Glomerular endothelial cell (primary cell): ENCODE measurements at regions not wholly inside any gene's neighbourhood (a gene's known extent, or its start where the extent isn't known, plus 50 kb on each side); places are given as distances from the start of the nearest gene placed in this dataset.
"Not testable (repeated sequence)": the region's sequence is repeated elsewhere in the genome, so short reads cannot be mapped to it uniquely, and the experiment has no call there.

Source experiments
- DNase-seq: peaks from one replicate; pipeline ENCODE4 v3.0.0-alpha.2; 2011; ENCODE audit warnings: low read depth, low spot score; ENCODE audit errors: extremely low read depth

DNA sequence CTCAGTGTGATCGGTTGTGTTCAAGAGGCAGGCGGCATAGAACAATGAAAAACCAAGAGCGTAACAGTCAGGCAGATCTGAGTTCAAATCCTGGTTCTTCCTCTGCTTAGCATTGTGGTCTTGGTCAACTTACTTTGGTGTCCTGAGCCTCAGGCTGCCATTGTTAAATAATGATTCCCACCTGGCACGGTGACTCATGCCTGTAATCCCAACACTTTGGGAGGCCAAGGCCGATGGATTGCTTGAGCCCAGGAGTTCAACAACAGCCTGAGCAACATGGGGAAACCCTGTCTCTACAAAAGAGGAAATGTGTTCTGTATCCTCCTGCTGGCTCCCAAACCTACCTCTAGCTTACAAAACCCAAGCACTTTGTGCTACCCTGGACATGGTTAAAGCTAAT is 129.0 kb upstream of the STX18 start:
- DNase-seq, result no peak

DNA sequence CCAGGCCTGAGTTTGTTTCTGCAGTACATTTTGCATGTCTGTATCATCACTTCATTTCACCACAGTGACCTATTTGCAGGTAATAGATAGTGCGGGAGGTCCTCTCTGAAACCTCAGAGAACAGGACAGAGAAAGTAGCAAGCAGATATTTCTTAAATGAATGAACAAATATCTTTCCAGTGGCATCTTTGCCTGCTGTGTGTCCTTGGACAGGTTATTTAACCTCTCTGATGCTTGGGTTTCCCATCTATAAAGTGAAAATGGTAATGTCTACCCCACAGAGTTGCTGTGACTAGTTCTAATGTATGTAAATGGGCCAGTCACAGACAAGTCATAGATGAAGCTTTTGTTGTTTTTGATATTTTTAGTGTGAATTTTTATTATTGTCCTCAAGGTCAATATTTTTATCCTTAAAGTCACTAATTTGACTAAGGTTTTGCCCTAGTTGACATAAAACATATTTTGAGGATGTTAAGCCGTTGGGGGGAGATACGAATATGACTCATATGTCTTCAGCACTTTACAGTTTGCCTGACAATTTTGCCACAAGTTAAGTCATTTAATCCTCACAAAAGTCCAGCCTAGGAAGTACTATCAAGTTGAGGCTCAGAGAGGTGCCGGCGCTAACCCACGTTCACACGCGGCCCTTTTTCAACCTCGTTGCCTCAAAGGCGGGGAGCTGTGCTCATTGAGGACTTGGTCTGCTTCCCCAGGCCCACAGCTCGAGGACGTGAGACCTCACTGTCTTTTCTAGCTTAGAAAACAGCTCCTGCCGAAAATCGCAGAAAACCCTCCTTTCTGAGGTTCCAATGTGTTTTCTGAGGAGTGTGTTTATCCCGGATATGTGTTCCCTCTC is 126.7 kb upstream of the STX18 start:
- no peak for DNase-seq

DNA sequence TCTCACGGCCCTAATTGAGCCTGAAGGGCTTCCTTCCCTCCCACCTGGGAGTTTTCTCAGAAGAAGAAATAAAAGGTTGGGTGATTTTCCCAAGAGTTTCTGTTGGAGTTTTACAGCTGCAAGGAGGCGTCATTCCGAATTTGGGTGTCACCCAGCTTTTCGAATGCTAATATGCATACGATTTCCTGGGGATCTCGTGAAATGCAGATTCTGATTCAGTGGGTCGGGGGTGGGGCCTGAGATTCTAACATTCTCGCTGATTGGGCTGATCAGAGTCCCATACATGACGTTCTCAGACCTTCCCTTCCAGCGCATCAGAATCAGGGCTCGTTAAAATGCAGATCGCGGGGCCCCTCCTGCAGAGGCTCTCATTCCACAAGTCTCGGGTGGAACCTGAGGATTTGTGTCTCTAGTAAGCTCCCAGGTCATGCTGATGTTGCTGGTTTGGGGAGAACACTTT is 125.8 kb upstream of the STX18 start:
- no peak for DNase-seq

DNA sequence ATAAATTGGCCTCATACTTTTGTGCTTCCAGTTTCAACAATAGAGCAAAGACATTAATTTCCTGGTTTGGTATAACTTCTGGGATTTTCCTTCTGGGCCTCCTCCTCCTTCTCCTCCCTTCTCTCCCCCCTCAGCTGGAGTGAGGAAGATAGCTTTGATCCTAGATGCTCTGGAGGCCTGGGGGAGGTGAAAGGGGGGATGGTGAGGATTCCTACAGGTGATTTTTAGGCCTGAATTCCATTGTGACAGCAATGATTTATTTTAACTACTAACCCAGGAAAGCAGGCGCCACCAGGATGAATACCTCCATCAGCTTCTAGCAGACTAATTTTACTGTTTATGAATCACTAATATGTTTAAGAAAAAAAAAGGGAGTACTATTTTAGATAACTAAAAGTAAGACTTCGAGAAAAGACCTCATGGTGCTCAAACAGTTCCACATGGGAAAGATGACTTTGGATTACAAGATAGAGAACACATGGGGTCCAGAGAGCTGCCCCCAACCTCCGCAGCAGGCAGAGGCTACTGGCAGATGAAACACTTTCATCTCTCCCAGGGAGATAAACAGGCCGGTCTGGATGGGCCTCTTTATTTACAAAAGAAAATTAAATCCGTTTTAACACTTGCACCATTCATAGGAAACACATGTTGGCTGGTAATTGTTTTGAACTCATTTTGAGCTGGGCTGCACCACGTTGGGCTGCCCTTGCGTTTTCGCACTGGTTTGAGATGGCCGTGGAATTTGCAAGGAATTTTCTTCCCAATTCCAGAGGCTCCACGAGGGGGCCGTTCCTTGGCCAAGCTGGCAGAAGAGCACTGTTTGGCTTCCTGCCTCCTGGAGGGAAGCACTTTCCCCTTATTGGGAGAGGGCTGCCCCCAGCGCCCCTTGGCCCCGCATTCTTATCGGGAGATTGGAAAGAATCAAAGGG is 125.1 kb upstream of the STX18 start:
- DNase-seq, result no peak

DNA sequence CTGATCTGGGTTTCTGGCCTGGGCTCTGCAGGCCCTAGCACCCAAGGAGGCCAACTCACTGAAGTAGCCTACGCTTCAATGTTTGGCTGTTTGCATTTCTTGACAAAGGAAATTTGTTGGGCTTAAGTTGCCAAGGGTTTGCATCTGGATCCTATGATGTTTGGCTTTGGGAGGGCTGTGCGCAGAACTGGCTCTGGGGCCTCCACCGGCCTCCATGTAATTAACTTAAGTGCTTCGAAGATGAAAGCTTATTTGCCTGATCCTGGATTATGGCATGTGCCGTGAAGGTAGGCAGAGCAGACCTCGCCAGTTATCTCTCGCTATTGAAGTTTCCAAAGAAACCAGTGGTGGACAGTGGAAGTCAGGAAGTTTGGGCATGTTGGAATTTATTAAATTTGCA is 124.3 kb upstream of the STX18 start:
- no peak for DNase-seq

DNA sequence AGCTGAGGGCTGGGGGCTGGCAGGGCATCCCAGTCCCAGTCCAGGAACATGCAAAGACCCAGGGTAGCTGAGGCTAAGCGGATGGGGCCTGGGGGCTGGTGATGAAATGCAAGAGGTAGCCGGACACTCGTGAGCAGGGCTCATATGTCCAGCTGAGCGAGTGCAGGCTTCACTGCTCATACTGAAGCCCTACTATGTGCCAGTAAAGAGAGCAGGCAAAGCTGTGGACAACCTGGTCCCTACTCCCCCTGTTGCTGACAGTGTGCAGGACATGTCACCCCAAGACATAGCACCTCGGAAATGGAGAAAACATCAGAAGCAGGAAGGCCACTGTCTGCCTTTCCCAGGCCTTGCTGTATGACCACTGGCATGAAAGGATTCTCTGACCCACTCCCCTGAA is 122.4 kb upstream of the STX18 start:
- DNase-seq, result no peak

DNA sequence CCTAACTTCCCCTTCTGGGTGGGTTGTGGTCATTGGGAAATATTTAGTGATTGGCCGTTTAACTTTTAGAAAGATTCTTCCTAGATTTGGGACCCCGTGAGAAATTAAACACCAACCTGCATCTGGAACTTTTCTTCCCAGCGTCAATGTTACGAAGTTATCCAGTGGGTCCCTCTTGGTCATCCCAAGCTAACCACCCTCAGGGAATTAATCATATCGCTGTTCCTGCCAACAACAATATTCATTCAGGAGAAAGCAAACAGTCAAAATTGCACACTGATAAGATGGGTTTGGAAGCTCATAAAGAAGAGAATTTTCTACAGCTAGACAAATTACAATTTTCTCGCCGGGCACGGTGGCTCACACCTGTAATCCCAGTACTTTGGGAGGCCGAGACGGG is 121.2 kb upstream of the STX18 start:
- no peak for DNase-seq

DNA sequence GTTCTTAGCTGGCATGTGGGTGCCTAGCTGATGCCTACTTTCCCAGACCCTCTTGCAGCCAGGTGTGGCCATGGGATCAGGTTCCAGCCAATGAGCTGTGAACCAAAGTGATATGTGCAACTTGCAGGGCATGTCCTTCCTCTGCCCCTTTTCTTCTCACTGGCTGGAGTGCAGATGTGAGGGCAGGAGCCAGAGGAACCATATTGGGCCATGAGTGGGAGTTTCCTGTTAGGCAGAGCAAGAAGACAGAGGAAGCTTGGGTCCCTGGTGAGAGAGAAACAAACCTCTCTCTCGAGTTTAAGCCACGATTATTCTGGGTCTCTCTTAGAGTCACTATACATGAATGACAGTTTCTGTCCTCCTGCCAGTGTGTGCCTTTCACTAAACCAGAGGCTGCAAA is 120.4 kb upstream of the STX18 start:
- DNase-seq, result no peak

DNA sequence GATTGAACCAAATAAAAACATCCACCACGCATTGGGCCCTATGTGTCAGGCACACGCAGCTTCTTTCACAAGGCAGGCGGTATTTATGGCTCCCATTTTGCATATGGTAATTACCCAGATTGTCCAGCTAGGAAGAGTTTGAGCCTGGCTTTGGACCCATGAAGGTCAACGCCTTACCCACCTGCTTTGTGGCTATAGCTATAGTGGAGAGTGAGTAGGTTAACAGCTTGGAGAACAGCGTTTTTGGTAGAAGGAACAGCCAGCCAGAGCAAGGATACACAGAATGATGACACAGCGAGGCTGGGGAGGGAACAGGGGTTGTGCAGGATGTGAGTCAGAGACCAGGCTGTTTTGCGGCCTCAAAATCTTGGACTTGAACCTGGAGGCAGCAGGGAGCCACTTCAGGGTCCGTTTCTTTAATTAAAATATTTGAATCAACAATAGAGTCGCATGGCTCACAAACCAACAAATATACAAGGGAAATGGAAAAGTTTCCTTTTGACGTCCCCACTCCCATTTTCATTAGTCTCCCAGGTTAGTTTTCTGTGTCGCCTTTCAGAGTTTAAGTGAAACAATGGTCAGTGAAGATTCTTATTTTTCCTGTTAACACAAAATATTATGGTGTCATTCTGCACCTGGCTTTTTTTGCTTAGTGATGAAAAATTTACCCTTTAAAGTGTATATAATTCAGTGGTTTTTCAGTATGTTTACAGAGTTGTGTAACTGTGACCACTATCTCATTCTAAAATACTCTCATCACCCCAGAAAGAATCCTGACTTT is 118.2 kb upstream of the STX18 start:
- DNase-seq, result peak; percentile 51

DNA sequence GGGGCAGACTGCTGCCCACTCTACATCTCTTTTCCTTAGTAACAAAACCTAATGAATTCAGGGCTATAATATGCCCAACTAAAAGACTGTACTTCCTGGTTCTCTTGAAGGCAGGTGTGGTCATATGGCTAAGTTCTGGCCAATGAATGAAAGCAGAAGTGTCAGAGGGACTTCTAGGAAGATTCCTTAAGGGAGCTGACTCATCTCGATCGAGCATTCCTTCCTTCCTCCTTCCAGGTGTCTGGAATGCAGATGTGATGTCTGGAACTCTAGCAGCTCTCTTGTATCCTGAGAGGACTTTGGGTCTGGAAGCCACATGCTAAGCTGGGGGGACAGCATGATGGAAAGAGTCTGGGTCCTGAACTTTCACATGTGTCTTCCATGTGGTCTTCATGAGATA is 116.2 kb upstream of the STX18 start:
- DNase-seq, result no peak

DNA sequence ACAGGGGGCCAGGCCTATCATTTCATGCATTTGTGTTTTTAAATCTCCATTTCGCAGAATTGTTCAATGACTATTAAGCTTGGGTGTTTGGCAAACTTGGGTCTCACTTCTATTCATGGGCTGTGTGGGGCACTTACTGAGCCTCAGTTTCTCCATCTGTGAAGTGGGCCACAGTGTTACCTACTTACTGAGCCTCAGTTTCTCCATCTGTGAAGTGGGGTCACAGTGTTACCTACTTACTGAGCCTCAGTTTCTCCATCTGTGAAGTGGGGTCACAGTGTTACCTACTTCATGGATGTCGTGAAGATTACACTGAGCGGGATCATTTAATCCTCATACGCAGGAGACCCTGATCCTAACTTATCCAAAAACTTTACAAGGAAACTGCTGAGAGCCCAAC is 115.1 kb upstream of the STX18 start:
- no peak for DNase-seq

DNA sequence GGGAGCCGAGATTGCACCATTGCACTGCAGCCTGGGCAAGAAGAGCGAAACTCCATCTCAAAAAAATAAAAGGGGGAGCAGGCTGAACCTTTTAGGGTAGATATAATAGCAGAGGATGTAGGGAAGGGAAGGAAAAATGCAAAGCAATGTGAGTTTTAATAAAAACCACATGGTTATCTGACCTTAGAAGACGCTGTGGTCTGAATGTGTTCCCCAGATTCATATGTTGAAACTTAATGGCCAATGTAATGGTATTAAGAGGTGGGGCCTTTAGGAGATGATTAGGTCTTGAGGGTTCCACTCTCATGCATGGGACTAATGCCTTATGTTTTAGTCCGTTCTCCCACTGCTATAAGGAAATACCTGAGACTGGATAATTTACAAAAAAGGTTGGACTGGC is 114.1 kb upstream of the STX18 start:
- no peak for DNase-seq

DNA sequence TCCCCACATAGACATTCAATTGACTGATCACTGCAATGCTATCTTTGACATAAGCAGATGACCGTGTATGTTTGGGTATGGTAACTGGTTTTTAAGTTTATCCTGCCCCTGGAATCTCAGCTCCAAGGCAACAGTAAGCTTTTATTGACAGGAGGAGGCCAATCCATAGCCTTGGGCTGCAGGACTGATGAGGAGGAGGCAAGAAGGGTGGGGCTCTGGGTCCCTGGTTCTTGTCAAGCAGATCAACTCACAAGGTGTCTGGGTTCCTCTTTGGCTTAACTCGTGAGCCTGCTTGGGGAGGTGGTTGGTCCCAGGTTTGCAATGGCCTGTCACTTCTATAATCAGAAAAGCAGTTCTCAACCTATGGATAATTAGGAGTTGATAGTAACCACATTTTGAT is 113.2 kb upstream of the STX18 start:
- no peak for DNase-seq

DNA sequence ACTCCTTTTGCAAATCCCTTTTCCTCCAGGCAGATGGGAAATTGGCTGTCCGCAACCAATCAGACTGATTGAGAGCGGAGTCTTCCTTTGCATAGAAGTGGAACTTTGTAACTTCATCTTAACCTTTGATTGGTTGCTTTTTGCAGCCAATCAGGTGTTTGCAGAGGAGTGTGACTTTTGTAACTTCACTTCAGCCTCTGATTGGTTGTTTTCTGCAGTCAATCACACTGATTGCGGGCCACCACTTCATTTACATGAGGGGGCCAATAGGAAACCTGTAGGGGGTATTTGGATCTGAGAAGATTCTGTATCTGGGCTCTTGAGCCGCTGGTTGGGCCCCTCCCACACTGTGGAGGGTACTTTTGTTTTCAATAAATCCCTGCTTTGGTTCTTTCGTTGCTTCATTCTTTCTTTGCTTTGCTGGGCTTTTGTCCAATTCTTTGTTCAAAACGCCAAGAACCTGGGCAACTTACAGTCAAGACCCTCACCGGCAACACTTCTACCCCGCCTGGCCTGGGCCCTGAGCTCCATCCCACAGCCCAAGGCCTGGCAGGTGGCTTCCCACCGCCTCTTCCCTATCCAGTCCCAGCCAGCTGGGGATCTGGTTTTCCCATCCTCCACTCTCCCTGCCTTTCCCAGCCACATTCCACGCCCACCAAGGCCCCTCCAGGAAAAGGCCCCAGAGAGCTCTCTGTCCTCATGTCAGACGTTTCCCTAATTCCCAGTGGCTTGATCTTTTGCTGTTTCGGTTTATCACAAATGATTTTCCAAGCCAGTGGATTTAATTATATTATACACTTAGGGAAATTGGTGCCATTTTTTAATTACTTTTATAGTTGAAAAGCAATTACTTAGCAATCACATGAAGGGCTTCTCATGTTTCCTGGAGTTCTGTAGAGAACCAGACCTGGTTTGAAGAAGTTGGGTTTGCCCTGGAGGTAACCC is 110.2 kb upstream of the STX18 start:
- DNase-seq, result no peak

DNA sequence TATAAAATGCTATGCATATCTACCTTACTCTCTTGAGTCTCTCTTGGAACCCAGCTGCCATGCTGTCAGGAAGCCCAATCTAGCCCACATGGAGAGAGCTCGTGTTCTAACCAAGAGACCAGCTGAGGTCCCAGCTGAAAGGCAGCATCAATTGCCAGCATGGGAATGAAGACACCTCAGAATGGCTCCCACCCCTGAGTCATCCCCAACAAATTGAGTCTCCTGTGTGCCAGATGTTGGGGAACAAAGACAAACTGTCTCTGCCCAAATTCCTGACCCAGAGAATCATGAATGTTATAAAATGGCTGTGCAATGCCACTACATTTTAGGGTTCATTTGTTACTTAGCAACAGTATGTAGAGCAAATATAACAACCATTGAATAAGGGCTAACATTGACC is 105.2 kb upstream of the STX18 start:
- DNase-seq, result no peak

DNA sequence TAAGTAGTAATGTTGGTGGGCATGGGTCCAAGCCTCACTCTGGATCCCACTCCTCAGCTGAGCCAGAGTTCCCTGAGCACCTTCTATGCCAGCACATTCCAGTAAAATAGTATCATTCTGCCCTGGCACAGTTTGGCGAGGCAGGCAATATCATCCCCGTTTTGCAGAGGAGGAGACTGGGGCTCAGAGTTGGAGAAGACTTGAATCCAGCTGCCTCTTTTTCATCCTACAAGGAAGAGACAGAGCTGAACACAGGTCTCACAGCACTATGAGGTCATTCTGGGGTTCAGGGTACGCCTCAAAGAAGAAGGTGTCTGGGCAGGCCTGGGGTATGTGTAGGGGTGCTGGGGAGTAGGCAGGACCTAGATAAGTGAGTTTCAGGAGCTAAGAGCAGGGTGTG is 103.9 kb upstream of the STX18 start:
- DNase-seq, result no peak

DNA sequence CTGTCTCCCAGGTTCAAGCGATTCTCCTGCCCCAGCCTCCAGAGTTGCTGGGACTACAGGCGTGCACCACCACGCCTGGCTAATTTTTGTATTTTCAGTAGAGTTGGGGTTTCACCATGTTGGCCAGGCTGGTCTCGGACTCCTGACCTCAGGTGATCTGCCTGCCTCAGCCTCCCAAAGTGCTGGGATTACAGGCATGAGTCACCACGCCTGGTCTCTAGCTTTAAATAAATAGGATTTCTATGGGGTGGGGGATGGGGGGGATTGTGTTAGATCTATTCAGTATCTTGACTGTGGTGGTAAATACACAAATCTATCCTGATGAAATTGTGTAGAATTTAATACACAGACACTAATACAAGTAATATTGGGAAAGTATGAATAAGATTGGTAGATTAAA is 102.4 kb upstream of the STX18 start:
- not testable (repeated sequence) for DNase-seq

DNA sequence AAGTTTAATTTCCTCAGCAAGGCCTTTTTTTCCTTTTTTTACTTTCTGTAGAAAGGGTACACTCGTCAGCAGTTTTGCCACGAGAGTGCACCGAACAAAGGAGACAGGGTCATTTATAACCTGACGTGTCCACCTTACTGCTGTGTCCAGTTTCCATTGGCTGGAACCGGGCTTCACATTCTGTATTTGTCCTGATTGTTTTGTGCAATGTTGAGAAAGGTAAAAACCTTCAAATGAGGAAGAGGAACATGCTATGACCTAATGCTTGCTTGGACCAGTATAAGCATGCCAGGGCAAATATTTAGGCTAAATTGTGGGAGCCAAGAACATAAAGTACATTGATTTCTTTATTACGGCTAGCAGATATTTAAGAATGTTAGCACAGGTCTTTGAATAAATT is 101.9 kb upstream of the STX18 start:
- DNase-seq, result not testable (repeated sequence)

DNA sequence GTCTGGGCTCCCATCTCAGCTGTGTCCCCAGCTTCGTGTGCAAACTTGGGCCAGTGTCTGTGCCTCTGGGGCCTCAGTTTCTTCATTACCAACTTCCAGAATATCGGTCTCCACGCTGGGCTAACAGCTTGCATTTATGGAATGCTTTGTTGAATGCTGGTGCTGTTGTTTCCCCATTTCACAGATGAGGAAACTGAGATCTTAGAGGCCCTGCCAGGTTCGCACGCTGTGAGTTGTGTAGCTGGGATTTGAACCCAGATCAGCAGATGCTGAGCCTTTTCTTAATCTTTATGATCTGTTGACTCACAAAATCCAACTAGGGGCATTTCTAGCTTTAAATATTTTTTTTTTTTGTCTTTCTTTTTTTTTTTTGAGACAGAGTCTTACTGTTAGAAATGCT is 101.5 kb upstream of the STX18 start:
- no peak for DNase-seq

DNA sequence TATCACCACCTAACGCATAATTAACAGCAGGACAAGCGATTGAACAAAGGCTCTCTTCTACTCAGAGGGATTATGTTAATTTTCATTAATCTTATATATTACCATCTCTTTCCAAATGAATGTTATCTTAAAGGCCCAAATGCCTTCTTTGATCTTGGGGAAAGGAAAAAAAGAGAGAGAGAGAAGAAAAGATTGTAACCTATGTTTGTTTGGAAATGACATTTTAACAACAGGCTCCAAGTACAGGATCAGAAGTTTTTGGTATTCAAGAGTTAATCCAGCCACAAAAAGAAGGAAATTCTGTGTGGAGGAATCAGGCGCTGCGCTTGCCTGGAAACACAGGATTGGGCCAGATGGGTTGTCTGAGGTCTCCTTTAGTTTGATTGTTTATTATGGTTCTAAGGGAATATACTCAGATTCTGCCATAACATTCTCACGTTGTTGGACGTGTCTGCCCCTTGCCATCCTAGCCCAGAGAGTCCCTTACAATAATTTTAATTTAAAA is 100.7 kb upstream of the STX18 start:
- DNase-seq, result no peak
